ENCODE measurements at regions not wholly inside any gene's neighbourhood (a gene's known extent, or its start where the extent isn't known, plus 50 kb on each side); places are given as distances from the start of the nearest gene placed in this dataset.
"Not testable (repeated sequence)": the region's sequence is repeated elsewhere in the genome, so short reads cannot be mapped to it uniquely, and the experiment has no call there.

DNA sequence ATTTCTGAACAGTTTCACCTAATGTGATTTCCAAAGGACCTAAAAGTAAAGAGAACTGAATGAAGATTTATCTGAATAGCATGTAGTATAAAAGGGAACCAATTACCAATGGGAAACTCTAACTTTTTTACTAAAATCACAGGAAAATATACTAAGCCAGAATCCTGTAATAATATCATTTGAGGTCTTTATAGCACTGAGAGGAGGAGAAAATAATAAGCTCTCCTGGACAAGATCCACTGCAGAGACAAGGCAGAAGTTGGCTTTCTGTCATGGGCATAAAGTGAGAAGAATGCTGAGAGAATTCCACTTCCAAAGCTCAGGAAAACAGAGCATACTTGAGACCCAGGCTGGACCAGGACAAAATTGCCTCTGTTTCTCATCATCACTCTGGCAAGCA, 1131.4 kb downstream of the SORCS1 start:
- TF ChIP-seq, protein P1, sequence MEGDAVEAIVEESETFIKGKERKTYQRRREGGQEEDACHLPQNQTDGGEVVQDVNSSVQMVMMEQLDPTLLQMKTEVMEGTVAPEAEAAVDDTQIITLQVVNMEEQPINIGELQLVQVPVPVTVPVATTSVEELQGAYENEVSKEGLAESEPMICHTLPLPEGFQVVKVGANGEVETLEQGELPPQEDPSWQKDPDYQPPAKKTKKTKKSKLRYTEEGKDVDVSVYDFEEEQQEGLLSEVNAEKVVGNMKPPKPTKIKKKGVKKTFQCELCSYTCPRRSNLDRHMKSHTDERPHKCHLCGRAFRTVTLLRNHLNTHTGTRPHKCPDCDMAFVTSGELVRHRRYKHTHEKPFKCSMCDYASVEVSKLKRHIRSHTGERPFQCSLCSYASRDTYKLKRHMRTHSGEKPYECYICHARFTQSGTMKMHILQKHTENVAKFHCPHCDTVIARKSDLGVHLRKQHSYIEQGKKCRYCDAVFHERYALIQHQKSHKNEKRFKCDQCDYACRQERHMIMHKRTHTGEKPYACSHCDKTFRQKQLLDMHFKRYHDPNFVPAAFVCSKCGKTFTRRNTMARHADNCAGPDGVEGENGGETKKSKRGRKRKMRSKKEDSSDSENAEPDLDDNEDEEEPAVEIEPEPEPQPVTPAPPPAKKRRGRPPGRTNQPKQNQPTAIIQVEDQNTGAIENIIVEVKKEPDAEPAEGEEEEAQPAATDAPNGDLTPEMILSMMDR (IDR thresholded peaks at IDR 0.05; ENCODE audit: insufficient read depth, low read depth, low read length): no peak
- H3K36me3 ChIP-seq (ENCODE audit: control insufficient read depth, insufficient read depth, low read length): no peaks in the 10 kb centered on the region
- H3K4me3 ChIP-seq (ENCODE audit: low read depth, low read length): no peak overlapping the region
- no peaks in the 10 kb centered on the region for H3K27me3 ChIP-seq (ENCODE audit: control insufficient read depth, insufficient read depth, low read length)
- ChIA-PET CTCF (no interaction called here), POLR2A (no interaction called here)
- DNase-seq (ENCODE audit: low read depth): no peak

- CTCF ChIA-PET: no interaction called here
- POLR2A ChIA-PET: no interaction called here
- no peaks in the 10 kb centered on the region for H3K27me3 ChIP-seq (ENCODE audit: control insufficient read depth, insufficient read depth, low read length)
- H3K4me3 ChIP-seq (ENCODE audit: low read depth, low read length): no peak overlapping the region
- H3K36me3 ChIP-seq (ENCODE audit: control insufficient read depth, insufficient read depth, low read length): no peaks in the 10 kb centered on the region
- no peak for DNase-seq (ENCODE audit: low read depth)
- TF ChIP-seq, protein P1 (IDR thresholded peaks at IDR 0.05; ENCODE audit: insufficient read depth, low read depth, low read length): no peak
Observed at GRCh38 chr10:106032450-106033002, 1132.0 kb downstream of the SORCS1 start.

- ChIA-PET POLR2A (no interaction called here), CTCF (no interaction called here)
- TF ChIP-seq, protein P1 (IDR thresholded peaks at IDR 0.05; ENCODE audit: insufficient read depth, low read depth, low read length): no peak
- DNase-seq (ENCODE audit: low read depth): no peak
- H3K4me3 ChIP-seq (ENCODE audit: low read depth, low read length): no peak overlapping the region
- no peaks in the 10 kb centered on the region for H3K36me3 ChIP-seq (ENCODE audit: control insufficient read depth, insufficient read depth, low read length)
- H3K27me3 ChIP-seq (ENCODE audit: control insufficient read depth, insufficient read depth, low read length): no peaks in the 10 kb centered on the region
Observed at GRCh38 chr10:106027240-106027639, 1137.3 kb downstream of the SORCS1 start.

- Histone ChIP-seq H3K36me3 (ENCODE audit: control insufficient read depth, insufficient read depth, low read length) (no peaks in the 10 kb centered on the region), H3K4me3 (ENCODE audit: low read depth, low read length) (no peak overlapping the region), H3K27me3 (ENCODE audit: control insufficient read depth, insufficient read depth, low read length) (no peaks in the 10 kb centered on the region)
- ChIA-PET POLR2A (no interaction called here), CTCF (no interaction called here)
- no peak for DNase-seq (ENCODE audit: low read depth)
- TF ChIP-seq, protein P1 (IDR thresholded peaks at IDR 0.05; ENCODE audit: insufficient read depth, low read depth, low read length): no peak
Observed at GRCh38 chr10:106025208-106025811, 1139.2 kb downstream of the SORCS1 start.

- Histone ChIP-seq H3K4me3 (ENCODE audit: low read depth, low read length) (no peak overlapping the region), H3K27me3 (ENCODE audit: control insufficient read depth, insufficient read depth, low read length) (no peaks in the 10 kb centered on the region), H3K36me3 (ENCODE audit: control insufficient read depth, insufficient read depth, low read length) (no peaks in the 10 kb centered on the region)
- TF ChIP-seq, protein P1 (IDR thresholded peaks at IDR 0.05; ENCODE audit: insufficient read depth, low read depth, low read length): no peak
- no peak for DNase-seq (ENCODE audit: low read depth)
- CTCF ChIA-PET: interaction anchor here (1.2 kb wide), 1 partner anchor 49 kb away, joined by 3 read pairs; no protein-coding TSS in a partner anchor
- POLR2A ChIA-PET: no interaction called here
Observed at GRCh38 chr10:106023329-106023728, 1141.2 kb downstream of the SORCS1 start.

GRCh38 chr10:106019559-106019958, 1144.9 kb downstream of the SORCS1 start:
- H3K36me3 ChIP-seq (ENCODE audit: control insufficient read depth, insufficient read depth, low read length); POLR2A ChIA-PET; H3K4me3 ChIP-seq (ENCODE audit: low read depth, low read length); CTCF ChIA-PET; DNase-seq (ENCODE audit: low read depth); H3K27me3 ChIP-seq (ENCODE audit: control insufficient read depth, insufficient read depth, low read length): not testable (repeated sequence)

GRCh38 chr10:106015369-106016199, 1148.9 kb downstream of the SORCS1 start:
- H3K4me3 ChIP-seq (ENCODE audit: low read depth, low read length); H3K27me3 ChIP-seq (ENCODE audit: control insufficient read depth, insufficient read depth, low read length); H3K36me3 ChIP-seq (ENCODE audit: control insufficient read depth, insufficient read depth, low read length); DNase-seq (ENCODE audit: low read depth); CTCF ChIA-PET; POLR2A ChIA-PET: not testable (repeated sequence)
